Amniotic stem cell (primary cell): ENCODE measurements at regions not wholly inside any gene's neighbourhood (a gene's known extent, or its start where the extent isn't known, plus 50 kb on each side); places are given as distances from the start of the nearest gene placed in this dataset.

Experiments used
- DNase-seq: peaks from one replicate; lab custom pipeline; 2025; lab: John Stamatoyannopoulos, UW

GRCh38 chr2:8197101-8197500 lies 484.8 kb upstream of the ID2 start:
- no peak for DNase-seq

- DNase-seq: no peak
Measured at GRCh38 chr2:8197825-8198224, 484.0 kb upstream of the ID2 start.

- no peak for DNase-seq
Measured at GRCh38 chr2:8198766-8199382, 483.0 kb upstream of the ID2 start.

- DNase-seq: no peak
Measured at GRCh38 chr2:8202132-8202531, 479.7 kb upstream of the ID2 start.

- no peak for DNase-seq
Measured at GRCh38 chr2:8203364-8203763, 478.5 kb upstream of the ID2 start.

- DNase-seq: no peak
Measured at GRCh38 chr2:8204711-8205110, 477.1 kb upstream of the ID2 start.

- DNase-seq: no peak
Measured at GRCh38 chr2:8209494-8209893, 472.4 kb upstream of the ID2 start.

- no peak for DNase-seq
Measured at GRCh38 chr2:8211384-8211783, 470.5 kb upstream of the ID2 start.

- DNase-seq: no peak
Measured at GRCh38 chr2:8212239-8212638, 469.6 kb upstream of the ID2 start.

GRCh38 chr2:8214036-8214615 lies 467.7 kb upstream of the ID2 start:
- no peak for DNase-seq

GRCh38 chr2:8215159-8215863 lies 466.5 kb upstream of the ID2 start:
- DNase-seq: no peak

GRCh38 chr2:8215982-8216381 lies 465.9 kb upstream of the ID2 start:
- no peak for DNase-seq

GRCh38 chr2:8216397-8216796 lies 465.5 kb upstream of the ID2 start:
- no peak for DNase-seq

GRCh38 chr2:8217468-8218030 lies 464.3 kb upstream of the ID2 start:
- no peak for DNase-seq

GRCh38 chr2:8219096-8219495 lies 462.8 kb upstream of the ID2 start:
- no peak for DNase-seq

GRCh38 chr2:8219631-8220355 lies 462.1 kb upstream of the ID2 start:
- DNase-seq: no peak

GRCh38 chr2:8222979-8223694 lies 458.7 kb upstream of the ID2 start:
- no peak for DNase-seq

GRCh38 chr2:8223695-8224346 lies 458.0 kb upstream of the ID2 start:
- DNase-seq: no peak

GRCh38 chr2:8224347-8225190 lies 457.3 kb upstream of the ID2 start:
- no peak for DNase-seq

- DNase-seq: no peak
Measured at GRCh38 chr2:8225266-8225665, 456.6 kb upstream of the ID2 start.

- DNase-seq: no peak
Measured at GRCh38 chr2:8225798-8226197, 456.1 kb upstream of the ID2 start.
